ENCODE measurements at regions not wholly inside any gene's neighbourhood (a gene's known extent, or its start where the extent isn't known, plus 50 kb on each side); places are given as distances from the start of the nearest gene placed in this dataset.

- no peaks in the 10 kb centered on the region for H3K79me2 ChIP-seq (ENCODE audit: insufficient read depth, low read length)
- no peak overlapping the region for H3K9ac ChIP-seq (ENCODE audit: low read length)
- H3K9me3 ChIP-seq (ENCODE audit: insufficient read depth, low read depth, low read length), result no peaks in the 10 kb centered on the region
- peaks cover 4% of the 10 kb centered on the region for H3K4me1 Mint-ChIP-seq (ENCODE audit: low read depth, unreplicated experiment)
- no peak overlapping the region for H2AFZ ChIP-seq (ENCODE audit: low read depth, low read length)
- FAIRE-seq (no peak), DNase-seq (ENCODE audit: low read depth) (no peak)
- no peak overlapping the region for H3K27ac ChIP-seq (ENCODE audit: low read depth, low read length)
- no peaks in the 10 kb centered on the region for H3K36me3 ChIP-seq (ENCODE audit: insufficient read depth, low read length)
- no peaks in the 10 kb centered on the region for H3K36me3 Mint-ChIP-seq (ENCODE audit: low read depth, unreplicated experiment)
- TF ChIP-seq EZH2 (IDR thresholded peaks at IDR 0.05; ENCODE audit: insufficient read depth, low read length), result no peak
- TF ChIP-seq CTCF (IDR thresholded peaks at IDR 0.05; ENCODE audit: insufficient read depth, low read depth, low read length), result no peak
- H3K4me1 ChIP-seq (ENCODE audit: insufficient read depth, low read length), result no peaks in the 10 kb centered on the region
- H3K27ac Mint-ChIP-seq (ENCODE audit: unreplicated experiment), result no peak overlapping the region
- no peak overlapping the region for H3K4me3 ChIP-seq (ENCODE audit: insufficient read depth, low read depth, low read length)
- H3K27me3 ChIP-seq (ENCODE audit: insufficient read depth, low read length), result no peaks in the 10 kb centered on the region
- H3K27me3 Mint-ChIP-seq (ENCODE audit: low read depth, unreplicated experiment), result peaks cover 3% of the 10 kb centered on the region
- no peaks in the 10 kb centered on the region for H3K9me3 Mint-ChIP-seq (ENCODE audit: unreplicated experiment)
- no peak overlapping the region for H3K4me2 ChIP-seq (ENCODE audit: low read length)
- H4K20me1 ChIP-seq (ENCODE audit: insufficient read depth, low read length), result no peaks in the 10 kb centered on the region
- H3K4me3 Mint-ChIP-seq (ENCODE audit: unreplicated experiment), result no peak overlapping the region
These were observed 1062.3 kb upstream of the CRIM1 start for GRCh38 chr2:35293261-35293660.

GRCh38 chr2:35292199-35292598 lies 1063.4 kb upstream of the CRIM1 start:
- no peak overlapping the region for H3K4me3 Mint-ChIP-seq (ENCODE audit: unreplicated experiment)

More at GRCh38 chr2:35292199-35292598, 1063.4 kb upstream of the CRIM1 start:
- Histone ChIP-seq H3K4me2 (ENCODE audit: low read length) (no peak overlapping the region), H3K4me1 (ENCODE audit: insufficient read depth, low read length) (no peaks in the 10 kb centered on the region), H2AFZ (ENCODE audit: low read depth, low read length) (no peak overlapping the region), H3K79me2 (ENCODE audit: insufficient read depth, low read length) (no peaks in the 10 kb centered on the region), H4K20me1 (ENCODE audit: insufficient read depth, low read length) (no peaks in the 10 kb centered on the region), H3K4me3 (ENCODE audit: insufficient read depth, low read depth, low read length) (no peak overlapping the region), H3K9ac (ENCODE audit: low read length) (no peak overlapping the region), H3K9me3 (ENCODE audit: insufficient read depth, low read depth, low read length) (no peaks in the 10 kb centered on the region), H3K27me3 (ENCODE audit: insufficient read depth, low read length) (no peaks in the 10 kb centered on the region), H3K36me3 (ENCODE audit: insufficient read depth, low read length) (no peaks in the 10 kb centered on the region), H3K27ac (ENCODE audit: low read depth, low read length) (no peak overlapping the region)
- no peaks in the 10 kb centered on the region for H3K9me3 Mint-ChIP-seq (ENCODE audit: unreplicated experiment)
- FAIRE-seq (no peak), DNase-seq (ENCODE audit: low read depth) (no peak)
- H3K4me1 Mint-ChIP-seq (ENCODE audit: low read depth, unreplicated experiment), result peaks cover 2% of the 10 kb centered on the region
- no peaks in the 10 kb centered on the region for H3K36me3 Mint-ChIP-seq (ENCODE audit: low read depth, unreplicated experiment)
- no peak overlapping the region for H3K27ac Mint-ChIP-seq (ENCODE audit: unreplicated experiment)
- TF ChIP-seq EZH2 (IDR thresholded peaks at IDR 0.05; ENCODE audit: insufficient read depth, low read length) (no peak), CTCF (IDR thresholded peaks at IDR 0.05; ENCODE audit: insufficient read depth, low read depth, low read length) (no peak)
- H3K27me3 Mint-ChIP-seq (ENCODE audit: low read depth, unreplicated experiment), result peaks cover 3% of the 10 kb centered on the region
